Endothelial cell of umbilical vein (primary cell): ENCODE measurements at regions not wholly inside any gene's neighbourhood (a gene's known extent, or its start where the extent isn't known, plus 50 kb on each side); places are given as distances from the start of the nearest gene placed in this dataset.

ENCODE experiments used
- EZH2 ChIP-seq: IDR thresholded peaks from 2 replicates; pipeline ENCODE4 v1.6.1; 2012; ENCODE audit warnings: borderline replicate concordance, low read depth, mild to moderate bottlenecking, moderate library complexity, low read length, inconsistent platforms; ENCODE audit not compliant: severe bottlenecking
- FOS ChIP-seq: IDR thresholded peaks from 2 replicates; pipeline ENCODE4 v1.6.1; 2011; ENCODE audit warnings: mild to moderate bottlenecking, low read length, moderate library complexity, borderline replicate concordance; ENCODE audit not compliant: insufficient read depth
- MYC ChIP-seq: IDR thresholded peaks from one replicate; pipeline ENCODE4 v1.6.1; 2011; ENCODE audit warnings: mild to moderate bottlenecking, low read depth, low read length
- POLR2AphosphoS5 ChIP-seq: IDR thresholded peaks from 2 replicates; pipeline ENCODE4 v1.6.1; 2012; ENCODE audit warnings: low read depth, mild to moderate bottlenecking, control low read depth, low read length, moderate library complexity; ENCODE audit not compliant: insufficient read depth
- TF ChIP-seq, protein P1 (sequence below), 2 donors: IDR thresholded peaks; 1 replicate in 1 of 2; 2 replicates in 1 of 2; pipeline ENCODE4 v1.5.1; 2011; ENCODE audit warnings: low read length in 2 of 2, mild to moderate bottlenecking in 2 of 2, moderate library complexity in 2 of 2, control low read depth in 1 of 2, inconsistent platforms in 1 of 2, low read depth in 1 of 2; ENCODE audit not compliant: insufficient read depth in 1 of 2; ENCODE audit errors: extremely low read depth in 1 of 2

DNA sequence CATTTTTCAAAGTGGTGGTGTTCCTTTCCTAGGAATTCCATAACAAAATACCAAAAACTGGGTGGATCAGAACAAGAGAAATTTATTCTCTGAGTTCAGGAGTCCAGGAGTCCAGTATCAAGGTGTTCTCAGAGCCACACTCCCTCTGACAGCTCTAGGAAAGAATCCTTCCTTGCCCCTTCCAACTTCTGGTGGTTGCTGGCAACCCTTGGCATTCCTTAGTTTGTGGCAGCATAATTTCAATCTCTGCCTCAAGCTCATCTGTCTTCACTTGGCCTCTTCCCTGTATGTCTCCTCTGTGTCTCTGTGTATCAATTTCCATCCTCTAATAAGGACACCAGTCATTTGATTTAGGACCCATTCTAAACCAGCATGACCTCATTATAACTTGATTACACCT, 243.7 kb downstream of the MPDZ start:
- no peak for TF ChIP-seq FOS
- TF ChIP-seq, protein P1, sequence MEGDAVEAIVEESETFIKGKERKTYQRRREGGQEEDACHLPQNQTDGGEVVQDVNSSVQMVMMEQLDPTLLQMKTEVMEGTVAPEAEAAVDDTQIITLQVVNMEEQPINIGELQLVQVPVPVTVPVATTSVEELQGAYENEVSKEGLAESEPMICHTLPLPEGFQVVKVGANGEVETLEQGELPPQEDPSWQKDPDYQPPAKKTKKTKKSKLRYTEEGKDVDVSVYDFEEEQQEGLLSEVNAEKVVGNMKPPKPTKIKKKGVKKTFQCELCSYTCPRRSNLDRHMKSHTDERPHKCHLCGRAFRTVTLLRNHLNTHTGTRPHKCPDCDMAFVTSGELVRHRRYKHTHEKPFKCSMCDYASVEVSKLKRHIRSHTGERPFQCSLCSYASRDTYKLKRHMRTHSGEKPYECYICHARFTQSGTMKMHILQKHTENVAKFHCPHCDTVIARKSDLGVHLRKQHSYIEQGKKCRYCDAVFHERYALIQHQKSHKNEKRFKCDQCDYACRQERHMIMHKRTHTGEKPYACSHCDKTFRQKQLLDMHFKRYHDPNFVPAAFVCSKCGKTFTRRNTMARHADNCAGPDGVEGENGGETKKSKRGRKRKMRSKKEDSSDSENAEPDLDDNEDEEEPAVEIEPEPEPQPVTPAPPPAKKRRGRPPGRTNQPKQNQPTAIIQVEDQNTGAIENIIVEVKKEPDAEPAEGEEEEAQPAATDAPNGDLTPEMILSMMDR (IDR thresholded peaks at IDR 0.05; ENCODE audit: extremely low read depth in 1 of 2, insufficient read depth in 1 of 2, low read depth in 1 of 2, low read length in 2 of 2): no peak
- TF ChIP-seq MYC: no peak
- TF ChIP-seq POLR2AphosphoS5: no peak
- TF ChIP-seq EZH2: no peak
